Activated CD8-positive, alpha-beta memory T cell treated with anti-CD3 and anti-CD28 coated beads, Interleukin-2, amount 10 ng/mL, durations not matched to agents 7 days and 5 days (primary cell): ENCODE measurements at regions not wholly inside any gene's neighbourhood (a gene's known extent, or its start where the extent isn't known, plus 50 kb on each side); places are given as distances from the start of the nearest gene placed in this dataset.

ENCODE experiments used
- ATAC-seq: fragments of 150-1000 bp; cut with Tn5 transposase; one replicate; pipeline ENCODE4 v1.10.0; 2021; ENCODE audit warnings: moderate library complexity
- CTCF ChIA-PET: fragments of 350-600 bp; sonication (Branson Sonifier 250); formaldehyde crosslinking; loops from one replicate; lab custom pipeline; 2021; ENCODE audit warnings: antibody characterized with exemption; lab: Charles Lee
- DNase-seq: peaks from one replicate; pipeline ENCODE4 v3.0.0-alpha.2; 2020
- H3K27ac Mint-ChIP-seq: one replicate; pipeline ENCODE4 v1.8.0; 2021; ENCODE audit warnings: mild to moderate bottlenecking, mixed read lengths
- H3K27me3 Mint-ChIP-seq: one replicate; pipeline ENCODE4 v1.8.0; 2021; ENCODE audit warnings: mixed read lengths
- H3K36me3 Mint-ChIP-seq: one replicate; pipeline ENCODE4 v1.8.0; 2021; ENCODE audit warnings: mild to moderate bottlenecking, mixed read lengths
- H3K4me1 Mint-ChIP-seq: one replicate; pipeline ENCODE4 v1.8.0; 2021; ENCODE audit warnings: mixed read lengths
- H3K4me3 Mint-ChIP-seq: one replicate; pipeline ENCODE4 v1.8.0; 2021; ENCODE audit warnings: mild to moderate bottlenecking, moderate library complexity, mixed read lengths
- H3K9me3 Mint-ChIP-seq: one replicate; pipeline ENCODE4 v1.8.0; 2022; ENCODE audit warnings: low read depth, mixed read lengths

GRCh38 chr4:4752025-4752424 is 107.4 kb upstream of the MSX1 start:
- Mint-ChIP-seq H3K27ac (no peak overlapping the region), H3K9me3 (peaks cover 2% of the 10 kb centered on the region), H3K4me1 (no peaks in the 10 kb centered on the region), H3K27me3 (peaks cover 20% of the 10 kb centered on the region), H3K36me3 (no peaks in the 10 kb centered on the region), H3K4me3 (no peak overlapping the region)
- DNase-seq (no peak), ATAC-seq (no peak)
- CTCF ChIA-PET: no interaction called here

- H3K9me3 Mint-ChIP-seq: peaks cover 10% of the 10 kb centered on the region
- CTCF ChIA-PET: no interaction called here
- H3K4me3 Mint-ChIP-seq: no peak overlapping the region
- no peak for DNase-seq
- H3K4me1 Mint-ChIP-seq: no peaks in the 10 kb centered on the region
- ATAC-seq: no peak
- H3K27ac Mint-ChIP-seq: no peak overlapping the region
- H3K27me3 Mint-ChIP-seq: peaks cover 20% of the 10 kb centered on the region
- H3K36me3 Mint-ChIP-seq: peaks cover 2% of the 10 kb centered on the region
Observed at GRCh38 chr4:4750187-4750586, 109.3 kb upstream of the MSX1 start.

GRCh38 chr4:4749137-4749536 is 110.3 kb upstream of the MSX1 start:
- peaks cover 15% of the 10 kb centered on the region for H3K9me3 Mint-ChIP-seq
- no peak for DNase-seq
- H3K4me3 Mint-ChIP-seq: no peak overlapping the region
- H3K4me1 Mint-ChIP-seq: no peaks in the 10 kb centered on the region
- ATAC-seq: no peak
- CTCF ChIA-PET: no interaction called here
- H3K36me3 Mint-ChIP-seq: peaks cover 2% of the 10 kb centered on the region
- peaks cover 16% of the 10 kb centered on the region for H3K27me3 Mint-ChIP-seq
- no peak overlapping the region for H3K27ac Mint-ChIP-seq

- H3K9me3 Mint-ChIP-seq: peaks cover 15% of the 10 kb centered on the region
- H3K36me3 Mint-ChIP-seq: peaks cover 2% of the 10 kb centered on the region
- CTCF ChIA-PET: no interaction called here
- H3K4me3 Mint-ChIP-seq: no peak overlapping the region
- ATAC-seq (no peak), DNase-seq (no peak)
- no peaks in the 10 kb centered on the region for H3K4me1 Mint-ChIP-seq
- no peaks in the 10 kb centered on the region for H3K27me3 Mint-ChIP-seq
- no peak overlapping the region for H3K27ac Mint-ChIP-seq
Observed at GRCh38 chr4:4746444-4746843, 113.0 kb upstream of the MSX1 start.

- Mint-ChIP-seq H3K27ac (no peak overlapping the region), H3K27me3 (no peaks in the 10 kb centered on the region), H3K4me3 (no peak overlapping the region), H3K36me3 (no peaks in the 10 kb centered on the region), H3K9me3 (peaks cover 5% of the 10 kb centered on the region), H3K4me1 (no peaks in the 10 kb centered on the region)
- CTCF ChIA-PET: no interaction called here
- ATAC-seq (no peak), DNase-seq (no peak)
Observed at GRCh38 chr4:4740071-4740470, 119.4 kb upstream of the MSX1 start.

- ATAC-seq: no peak
- Mint-ChIP-seq H3K9me3 (no peaks in the 10 kb centered on the region), H3K4me3 (no peak overlapping the region), H3K27ac (no peak overlapping the region), H3K4me1 (no peaks in the 10 kb centered on the region), H3K36me3 (no peaks in the 10 kb centered on the region), H3K27me3 (no peaks in the 10 kb centered on the region)
- no peak for DNase-seq
- CTCF ChIA-PET: no interaction called here
Observed at GRCh38 chr4:4735870-4736269, 123.6 kb upstream of the MSX1 start.

DNA sequence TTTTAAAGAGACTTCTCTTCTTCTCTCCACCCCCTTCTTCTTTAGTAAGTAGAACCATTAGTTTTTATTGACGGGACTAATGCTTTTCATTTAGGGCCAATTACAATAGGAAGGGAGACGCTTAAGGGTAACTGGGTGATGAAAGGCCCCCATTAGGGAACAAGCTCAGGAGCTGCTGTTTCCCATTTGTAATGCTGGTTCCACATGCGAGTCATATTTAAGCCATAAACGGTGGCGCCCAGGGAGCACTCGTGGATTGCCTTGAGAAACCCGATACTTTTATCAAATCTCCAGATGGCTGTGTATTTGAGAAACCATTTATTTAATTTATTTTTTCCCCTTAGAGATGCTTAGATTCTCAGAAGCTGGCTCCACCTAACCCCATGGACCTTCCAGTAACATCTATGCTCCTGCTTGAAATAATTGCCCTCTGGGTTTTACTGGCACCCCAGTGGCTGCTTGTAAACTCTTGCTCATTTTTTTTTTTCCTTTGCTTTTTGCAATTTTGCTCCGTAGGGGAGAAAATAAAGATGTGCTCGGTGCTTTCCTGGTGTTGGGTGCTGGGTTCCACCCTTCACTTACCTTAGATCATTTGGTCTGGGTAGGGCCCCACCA is 124.2 kb upstream of the MSX1 start:
- no peak overlapping the region for H3K4me3 Mint-ChIP-seq
- H3K27me3 Mint-ChIP-seq: no peaks in the 10 kb centered on the region
- CTCF ChIA-PET: no interaction called here
- no peak for ATAC-seq
- DNase-seq: no peak
- no peaks in the 10 kb centered on the region for H3K4me1 Mint-ChIP-seq
- no peaks in the 10 kb centered on the region for H3K9me3 Mint-ChIP-seq
- no peaks in the 10 kb centered on the region for H3K36me3 Mint-ChIP-seq
- no peak overlapping the region for H3K27ac Mint-ChIP-seq

DNA sequence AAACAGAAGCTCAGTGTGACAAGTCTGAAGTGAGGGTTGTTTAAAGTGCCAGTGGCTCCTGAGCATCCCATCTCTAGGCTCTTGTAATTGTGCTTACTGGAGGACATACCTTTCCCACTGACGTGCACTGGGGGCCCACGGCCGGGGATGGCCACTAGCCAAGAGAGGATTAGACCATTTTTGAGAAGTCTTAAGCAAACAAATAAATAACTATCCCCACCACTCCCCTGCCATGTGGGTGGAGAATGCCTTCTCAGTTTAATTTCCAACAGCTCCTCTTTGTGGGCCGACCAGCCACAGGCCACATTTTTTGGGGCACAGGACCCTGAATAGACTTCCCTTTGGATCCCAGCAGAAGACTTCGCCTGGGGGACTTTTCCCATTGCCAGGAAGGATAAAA is 125.0 kb upstream of the MSX1 start:
- Mint-ChIP-seq H3K9me3 (peaks cover 2% of the 10 kb centered on the region), H3K4me1 (no peaks in the 10 kb centered on the region), H3K4me3 (no peak overlapping the region), H3K36me3 (no peaks in the 10 kb centered on the region), H3K27ac (no peak overlapping the region), H3K27me3 (no peaks in the 10 kb centered on the region)
- no peak for DNase-seq
- CTCF ChIA-PET: interaction anchor here (0.9 kb wide), 1 partner anchor 41 kb away, joined by 3 read pairs; no protein-coding TSS in a partner anchor
- ATAC-seq: no peak

DNA sequence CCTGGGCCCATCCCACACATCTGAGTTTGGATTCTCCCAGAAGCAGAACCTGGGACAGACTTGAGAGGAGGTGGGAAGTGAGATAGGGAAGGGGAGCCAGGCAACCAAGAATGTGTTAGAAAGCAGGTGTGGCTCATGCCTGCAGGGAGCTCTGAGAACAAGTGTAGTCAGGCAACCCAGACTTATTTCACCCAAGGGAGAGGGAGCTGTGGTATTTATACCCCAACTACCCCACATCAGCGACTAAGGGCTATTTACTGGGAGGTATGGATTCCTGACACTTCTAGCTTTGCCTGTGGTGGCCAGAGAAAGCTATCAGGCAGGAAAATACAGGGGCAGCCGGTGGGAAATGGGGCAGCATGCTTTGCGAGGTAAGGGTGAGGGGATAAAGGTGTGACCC is 125.8 kb upstream of the MSX1 start:
- DNase-seq (no peak), ATAC-seq (no peak)
- Mint-ChIP-seq H3K27ac (no peak overlapping the region), H3K9me3 (peaks cover 2% of the 10 kb centered on the region), H3K4me1 (no peaks in the 10 kb centered on the region), H3K27me3 (no peaks in the 10 kb centered on the region), H3K36me3 (no peaks in the 10 kb centered on the region), H3K4me3 (no peak overlapping the region)
- CTCF ChIA-PET: interaction anchor here (0.9 kb wide), 1 partner anchor 41 kb away, joined by 3 read pairs; no protein-coding TSS in a partner anchor

GRCh38 chr4:4730249-4730648 is 129.2 kb upstream of the MSX1 start:
- ATAC-seq (no peak), DNase-seq (no peak)
- Mint-ChIP-seq H3K9me3 (peaks cover 12% of the 10 kb centered on the region), H3K4me1 (no peaks in the 10 kb centered on the region), H3K36me3 (peaks cover 4% of the 10 kb centered on the region), H3K27me3 (no peaks in the 10 kb centered on the region), H3K4me3 (no peak overlapping the region), H3K27ac (no peak overlapping the region)
- CTCF ChIA-PET: no interaction called here

GRCh38 chr4:4729206-4729605 is 130.3 kb upstream of the MSX1 start:
- H3K4me3 Mint-ChIP-seq: no peak overlapping the region
- ATAC-seq (no peak), DNase-seq (no peak)
- peaks cover 4% of the 10 kb centered on the region for H3K36me3 Mint-ChIP-seq
- no peaks in the 10 kb centered on the region for H3K4me1 Mint-ChIP-seq
- no peaks in the 10 kb centered on the region for H3K27me3 Mint-ChIP-seq
- no peak overlapping the region for H3K27ac Mint-ChIP-seq
- peaks cover 12% of the 10 kb centered on the region for H3K9me3 Mint-ChIP-seq
- CTCF ChIA-PET: no interaction called here

DNA sequence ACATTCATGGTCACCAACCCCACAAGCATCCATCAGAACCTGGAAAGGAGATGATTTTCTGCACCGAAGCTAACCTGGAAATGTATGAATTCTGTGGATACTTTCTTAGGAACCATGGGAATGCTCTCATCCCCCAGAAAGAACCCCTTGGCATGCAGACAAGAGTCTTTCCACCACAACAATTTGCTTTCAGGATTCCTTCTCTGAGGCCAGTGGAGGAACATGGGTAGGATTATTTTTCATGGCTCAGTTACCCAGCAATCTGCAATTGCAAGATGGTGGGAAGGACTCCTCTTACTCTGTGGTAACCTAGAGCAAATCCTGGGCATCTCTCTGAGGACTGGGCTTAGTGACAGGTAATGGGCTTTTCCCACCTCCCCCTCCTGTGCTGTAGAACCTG is 131.9 kb upstream of the MSX1 start:
- Mint-ChIP-seq H3K9me3 (peaks cover 12% of the 10 kb centered on the region), H3K4me3 (no peak overlapping the region), H3K27me3 (no peaks in the 10 kb centered on the region), H3K4me1 (no peaks in the 10 kb centered on the region), H3K36me3 (peaks cover 4% of the 10 kb centered on the region), H3K27ac (no peak overlapping the region)
- CTCF ChIA-PET: no interaction called here
- DNase-seq: no peak
- ATAC-seq: no peak

DNA sequence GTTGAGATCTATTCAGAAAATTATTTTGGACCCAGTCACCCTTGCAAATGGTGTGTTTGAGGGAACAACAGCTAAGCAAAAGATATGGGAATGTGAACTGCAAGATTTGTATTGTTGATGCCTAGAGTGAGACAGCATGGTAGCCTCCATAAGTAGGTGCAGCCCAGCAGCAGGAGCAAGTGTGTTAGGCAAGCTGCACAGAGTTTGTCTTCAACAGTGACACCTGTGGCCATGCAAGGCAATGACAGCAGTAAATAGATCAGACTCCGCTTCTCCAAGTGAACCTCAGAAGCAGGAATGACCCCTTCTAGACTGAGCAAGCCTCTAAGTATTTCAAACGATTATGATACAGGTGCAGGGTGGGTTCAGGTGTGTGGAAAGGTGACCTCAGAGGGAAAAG is 133.4 kb upstream of the MSX1 start:
- peaks cover 4% of the 10 kb centered on the region for H3K36me3 Mint-ChIP-seq
- H3K27me3 Mint-ChIP-seq: no peaks in the 10 kb centered on the region
- DNase-seq (no peak), ATAC-seq (no peak)
- H3K27ac Mint-ChIP-seq: no peak overlapping the region
- CTCF ChIA-PET: interaction anchor here (1.2 kb wide), 1 partner anchor 11 kb away, joined by 3 read pairs; no protein-coding TSS in a partner anchor
- peaks cover 12% of the 10 kb centered on the region for H3K9me3 Mint-ChIP-seq
- H3K4me1 Mint-ChIP-seq: no peaks in the 10 kb centered on the region
- H3K4me3 Mint-ChIP-seq: no peak overlapping the region

- Mint-ChIP-seq H3K9me3 (peaks cover 10% of the 10 kb centered on the region), H3K27me3 (no peaks in the 10 kb centered on the region), H3K27ac (no peak overlapping the region), H3K36me3 (peaks cover 4% of the 10 kb centered on the region), H3K4me1 (no peaks in the 10 kb centered on the region), H3K4me3 (no peak overlapping the region)
- CTCF ChIA-PET: no interaction called here
- no peak for ATAC-seq
- DNase-seq: no peak
Observed at GRCh38 chr4:4724321-4724720, 135.1 kb upstream of the MSX1 start.

DNA sequence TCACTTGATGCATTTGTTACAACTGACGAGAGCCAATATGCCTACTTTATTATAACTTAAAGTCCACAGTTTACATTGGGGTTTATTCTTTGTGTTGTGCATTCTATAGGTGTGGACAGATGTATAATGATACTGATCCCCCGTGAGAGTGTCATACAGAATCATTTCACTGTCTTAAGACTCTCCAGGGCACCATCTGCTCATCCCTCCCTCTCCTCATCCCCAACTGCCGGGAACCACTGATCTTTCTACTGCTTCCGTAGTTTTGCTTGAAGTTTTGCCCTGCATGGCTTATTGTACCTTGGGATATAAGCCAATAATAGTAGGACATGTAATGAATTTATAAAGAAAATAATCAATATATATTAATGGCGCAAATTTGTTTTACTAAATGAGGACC is 137.8 kb upstream of the MSX1 start:
- H3K27me3 Mint-ChIP-seq: no peaks in the 10 kb centered on the region
- H3K4me1 Mint-ChIP-seq: no peaks in the 10 kb centered on the region
- no peak overlapping the region for H3K27ac Mint-ChIP-seq
- CTCF ChIA-PET: no interaction called here
- H3K4me3 Mint-ChIP-seq: no peak overlapping the region
- DNase-seq (no peak), ATAC-seq (no peak)
- peaks cover 10% of the 10 kb centered on the region for H3K9me3 Mint-ChIP-seq
- H3K36me3 Mint-ChIP-seq: peaks cover 4% of the 10 kb centered on the region
